Fibroblast of pulmonary artery (primary cell): ENCODE measurements at regions not wholly inside any gene's neighbourhood (a gene's known extent, or its start where the extent isn't known, plus 50 kb on each side); places are given as distances from the start of the nearest gene placed in this dataset.

Experiments
- DNase-seq: peaks from one replicate; pipeline ENCODE4 v3.0.0-alpha.2; 2010; ENCODE audit warnings: low read depth
- H3K4me3 ChIP-seq: replicated peaks from 2 replicates; pipeline ENCODE4 v1.5.1; 2011; ENCODE audit warnings: low read depth, mild to moderate bottlenecking, control low read depth, low read length, moderate library complexity
- CTCF ChIP-seq: IDR thresholded peaks from 2 replicates; pipeline ENCODE4 v1.5.1; 2011; ENCODE audit warnings: mild to moderate bottlenecking, control low read depth, low read length, inconsistent platforms; ENCODE audit errors: missing control alignments

GRCh38 chr15:47652328-47652727 lies 65.0 kb upstream of the SEMA6D start:
- TF ChIP-seq CTCF: no peak
- DNase-seq: no peak
- no peak overlapping the region for H3K4me3 ChIP-seq

- H3K4me3 ChIP-seq: no peak overlapping the region
- no peak for DNase-seq
- TF ChIP-seq CTCF: no peak
These were observed 64.5 kb upstream of the SEMA6D start for GRCh38 chr15:47652844-47653243.

- H3K4me3 ChIP-seq: no peak overlapping the region
- no peak for TF ChIP-seq CTCF
- no peak for DNase-seq
These were observed 55.6 kb upstream of the SEMA6D start for GRCh38 chr15:47661661-47662180.

GRCh38 chr15:47663101-47663500 lies 54.2 kb upstream of the SEMA6D start:
- DNase-seq: no peak
- no peak overlapping the region for H3K4me3 ChIP-seq
- TF ChIP-seq CTCF: no peak
